Forelimb muscle (tissue), 1 donor: ENCODE measurements at regions not wholly inside any gene's neighbourhood (a gene's known extent, or its start where the extent isn't known, plus 50 kb on each side); places are given as distances from the start of the nearest gene placed in this dataset.

Source experiments
- DNase-seq: peaks from one replicate; pipeline ENCODE4 v3.0.0-alpha.2; 2013; ENCODE audit warnings: low read depth

GRCh38 chr14:54346257-54346656 is 50.5 kb upstream of the CDKN3 start:
- DNase-seq: no peak
